Loucy (cell line): ENCODE measurements at regions not wholly inside any gene's neighbourhood (a gene's known extent, or its start where the extent isn't known, plus 50 kb on each side); places are given as distances from the start of the nearest gene placed in this dataset.
"Not testable (repeated sequence)": the region's sequence is repeated elsewhere in the genome, so short reads cannot be mapped to it uniquely, and the experiment has no call there.

ENCODE experiments used
- H2AFZ ChIP-seq: fragments of 200-600 bp; sonication (generic); 2 replicates; pipeline ENCODE4 v1.6.0; 2016; ENCODE audit warnings: antibody characterized with exemption, mild to moderate bottlenecking, low read length, moderate library complexity
- H3F3A ChIP-seq: fragments of 200-600 bp; 2 replicates; pipeline ENCODE4 v1.6.0; 2016; ENCODE audit warnings: antibody characterized with exemption, low read depth, mild to moderate bottlenecking
- H3K27me3 ChIP-seq: fragments of 200-600 bp; sonication (generic); 2 replicates; pipeline ENCODE4 v1.6.1; 2014; ENCODE audit warnings: low read length, mild to moderate bottlenecking; ENCODE audit not compliant: insufficient read depth, poor library complexity, severe bottlenecking
- H3K36me3 ChIP-seq: fragments of 200-600 bp; sonication (generic); 2 replicates; pipeline ENCODE4 v1.6.1; 2016; ENCODE audit warnings: low read length; ENCODE audit not compliant: insufficient read depth
- H3K4me1 ChIP-seq: fragments of 200-600 bp; sonication (generic); 2 replicates; pipeline ENCODE4 v1.5.1; 2014; ENCODE audit warnings: low read length, mild to moderate bottlenecking; ENCODE audit not compliant: insufficient read depth, poor library complexity, severe bottlenecking
- H3K4me2 ChIP-seq: fragments of 200-600 bp; sonication (generic); 2 replicates; pipeline ENCODE4 v1.6.0; 2014; ENCODE audit warnings: antibody characterized with exemption, low read length, low read depth, mild to moderate bottlenecking; ENCODE audit not compliant: poor library complexity, severe bottlenecking
- H3K4me3 ChIP-seq: fragments of 200-600 bp; sonication (generic); 2 replicates; pipeline ENCODE4 v1.5.1; 2014; ENCODE audit warnings: low read length, mild to moderate bottlenecking, mixed read lengths; ENCODE audit not compliant: poor library complexity, severe bottlenecking
- H3K79me2 ChIP-seq: fragments of 200-600 bp; sonication (generic); 2 replicates; pipeline ENCODE4 v1.6.1; 2014; ENCODE audit warnings: low read length; ENCODE audit not compliant: insufficient read depth
- H3K9ac ChIP-seq: fragments of 200-600 bp; sonication (generic); 2 replicates; pipeline ENCODE4 v1.6.0; 2014; ENCODE audit warnings: mild to moderate bottlenecking, low read depth, low read length, moderate library complexity; ENCODE audit not compliant: poor library complexity, severe bottlenecking
- H3K9me2 ChIP-seq: fragments of 200-600 bp; sonication (generic); replicated peaks from 2 replicates; pipeline ENCODE4 v1.6.1; 2016; ENCODE audit warnings: low read depth, low read length, mixed read lengths
- H3K9me3 ChIP-seq: fragments of 200-600 bp; sonication (generic); 2 replicates; pipeline ENCODE4 v1.6.1; 2014; ENCODE audit warnings: mild to moderate bottlenecking, antibody characterized with exemption, low read length, low read depth; ENCODE audit not compliant: insufficient read depth
- H4K20me1 ChIP-seq: fragments of 200-600 bp; sonication (generic); 2 replicates; pipeline ENCODE4 v1.6.0; 2014; ENCODE audit warnings: antibody characterized with exemption, low read length, mild to moderate bottlenecking; ENCODE audit not compliant: insufficient read depth, poor library complexity, severe bottlenecking
- CTCF ChIP-seq: fragments of 200-600 bp; sonication (generic); conservative IDR thresholded peaks from 2 replicates; pipeline ENCODE4 v1.5.1; 2014; ENCODE audit warnings: mild to moderate bottlenecking, antibody characterized with exemption, low read length
- EZH2phosphoT487 ChIP-seq: fragments of 200-600 bp; IDR thresholded peaks from 2 replicates; pipeline ENCODE4 v1.6.1; 2018; ENCODE audit warnings: antibody characterized with exemption, mild to moderate bottlenecking, moderate library complexity, borderline replicate concordance

GRCh38 chr5:10891193-10891592, 130.2 kb upstream of the DAP start:
- Histone ChIP-seq H3K4me1 (no peaks in the 10 kb centered on the region), H3K79me2 (no peaks in the 10 kb centered on the region), H2AFZ (no peak overlapping the region), H3K9ac (no peak overlapping the region), H3F3A (no peaks in the 10 kb centered on the region), H3K27me3 (no peaks in the 10 kb centered on the region), H3K4me3 (no peak overlapping the region), H3K4me2 (no peak overlapping the region), H3K36me3 (no peaks in the 10 kb centered on the region), H3K9me2 (no peaks in the 10 kb centered on the region), H4K20me1 (no peaks in the 10 kb centered on the region), H3K9me3 (no peaks in the 10 kb centered on the region)
- TF ChIP-seq CTCF (no peak), EZH2phosphoT487 (no peak)

DNA sequence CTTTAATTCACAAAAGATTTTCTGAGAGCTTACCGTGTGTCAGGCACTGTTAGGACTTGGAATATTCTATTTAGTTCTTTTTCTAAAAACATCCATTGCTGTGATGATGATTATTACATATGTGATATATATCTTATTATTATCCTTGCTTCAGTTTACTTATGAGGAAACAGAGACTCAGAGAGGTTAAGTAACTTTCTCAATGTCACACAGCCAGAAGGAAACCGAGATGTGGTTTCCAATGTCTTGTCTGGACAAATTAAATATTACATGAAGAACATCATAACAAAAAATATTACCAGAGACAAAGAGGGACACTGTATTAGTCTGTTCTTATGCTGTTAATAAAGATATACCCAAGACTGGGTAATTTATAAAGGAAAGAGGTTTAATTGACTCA, 125.5 kb upstream of the DAP start:
- Histone ChIP-seq H3K27me3 (no peaks in the 10 kb centered on the region), H3K4me1 (no peaks in the 10 kb centered on the region), H3K4me2 (no peak overlapping the region), H3K9ac (no peak overlapping the region), H4K20me1 (no peaks in the 10 kb centered on the region), H3K79me2 (no peaks in the 10 kb centered on the region), H3K9me3 (no peaks in the 10 kb centered on the region), H3K4me3 (no peak overlapping the region), H2AFZ (no peak overlapping the region), H3K9me2 (no peaks in the 10 kb centered on the region), H3K36me3 (no peaks in the 10 kb centered on the region), H3F3A (no peaks in the 10 kb centered on the region)
- TF ChIP-seq CTCF, result no peak
- no peak for TF ChIP-seq EZH2phosphoT487

DNA sequence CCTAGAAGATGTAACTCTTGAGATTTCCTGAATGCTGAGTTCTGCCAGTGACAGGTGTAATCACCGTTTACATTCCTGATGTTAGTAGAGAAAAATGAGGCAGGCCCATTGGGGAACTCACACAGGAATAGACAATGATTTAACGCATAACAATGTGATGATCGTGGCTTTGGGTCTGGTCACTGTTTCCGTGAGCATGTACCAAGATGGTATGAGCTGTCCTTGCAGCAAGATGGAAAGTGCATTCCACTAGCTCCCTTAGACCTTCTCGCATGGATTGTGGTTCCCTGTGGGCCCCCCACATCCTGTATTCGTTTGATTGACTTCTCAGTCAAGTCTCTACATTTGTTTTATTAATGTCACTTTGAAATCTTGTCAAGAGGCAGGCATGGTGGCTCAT, 124.0 kb upstream of the DAP start:
- H3F3A ChIP-seq, result no peaks in the 10 kb centered on the region
- no peaks in the 10 kb centered on the region for H4K20me1 ChIP-seq
- H3K79me2 ChIP-seq, result no peaks in the 10 kb centered on the region
- H3K9me3 ChIP-seq, result no peaks in the 10 kb centered on the region
- H2AFZ ChIP-seq, result no peak overlapping the region
- H3K4me2 ChIP-seq, result no peak overlapping the region
- no peaks in the 10 kb centered on the region for H3K36me3 ChIP-seq
- H3K9me2 ChIP-seq, result no peaks in the 10 kb centered on the region
- H3K9ac ChIP-seq, result no peak overlapping the region
- H3K27me3 ChIP-seq, result no peaks in the 10 kb centered on the region
- TF ChIP-seq CTCF (no peak), EZH2phosphoT487 (no peak)
- H3K4me1 ChIP-seq, result no peaks in the 10 kb centered on the region
- no peak overlapping the region for H3K4me3 ChIP-seq

DNA sequence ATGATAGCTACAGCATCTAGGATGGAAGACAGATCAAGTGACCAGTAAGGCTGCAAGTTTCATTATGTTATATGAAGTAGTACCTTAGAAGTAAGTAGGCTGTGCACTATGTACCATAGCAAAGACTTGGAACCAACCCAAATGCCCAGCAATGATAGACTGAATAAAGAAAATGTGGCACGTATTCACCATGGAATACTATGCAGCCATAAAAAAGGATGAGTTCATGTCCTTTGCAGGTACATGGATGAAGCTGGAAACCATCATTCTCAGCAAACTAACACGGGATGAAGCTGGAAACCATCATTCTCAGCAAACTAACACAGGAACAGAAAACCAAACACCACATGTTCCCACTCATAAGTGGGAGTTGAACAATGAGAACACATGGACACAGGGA, 122.9 kb upstream of the DAP start:
- not testable (repeated sequence) for H3K9me3 ChIP-seq, H3K27me3 ChIP-seq, H3K9ac ChIP-seq, H3K4me2 ChIP-seq, H3K79me2 ChIP-seq, H3K9me2 ChIP-seq, H3F3A ChIP-seq, H3K36me3 ChIP-seq, H4K20me1 ChIP-seq, H3K4me1 ChIP-seq, H3K4me3 ChIP-seq, H2AFZ ChIP-seq
